Upper lobe of left lung (tissue), 4 donors: ENCODE measurements at regions not wholly inside any gene's neighbourhood (a gene's known extent, or its start where the extent isn't known, plus 50 kb on each side); places are given as distances from the start of the nearest gene placed in this dataset.

Source experiments
- CTCF ChIP-seq, 6 experiments: fragments of 450-650 bp in 4 of 6; fragments of 200-600 bp in 2 of 6; sonication (generic) in 2 of 6; IDR thresholded peaks; one replicate each; pipeline ENCODE4 v1.5.1; 2016 to 2019; ENCODE audit warnings: antibody characterized with exemption in 6 of 6
- EP300 ChIP-seq, 4 donors: sonication (generic); formaldehyde crosslinking; IDR thresholded peaks; one replicate each; pipeline ENCODE4 v1.5.1; 2017; ENCODE audit warnings: antibody characterized with exemption in 4 of 4, control low read depth in 2 of 4
- POLR2A ChIP-seq, 4 donors: fragments of 450-650 bp; IDR thresholded peaks; one replicate each; pipeline ENCODE4 v1.5.1; 2016 to 2017; ENCODE audit warnings: antibody characterized with exemption in 4 of 4, mild to moderate bottlenecking in 2 of 4
- POLR2AphosphoS5 ChIP-seq, 2 donors: sonication (generic); formaldehyde crosslinking; IDR thresholded peaks; one replicate each; pipeline ENCODE4 v1.5.1; 2017; ENCODE audit warnings: antibody characterized with exemption in 2 of 2

GRCh38 chr13:40076765-40077362 is 421.4 kb downstream of the COG6 start:
- TF ChIP-seq POLR2A (IDR thresholded peaks at IDR 0.05) (no peak), CTCF (IDR thresholded peaks at IDR 0.05) (no peak), POLR2AphosphoS5 (IDR thresholded peaks at IDR 0.05) (no peak), EP300 (IDR thresholded peaks at IDR 0.05) (no peak)
